Nephron (organoid): ENCODE measurements at regions not wholly inside any gene's neighbourhood (a gene's known extent, or its start where the extent isn't known, plus 50 kb on each side); places are given as distances from the start of the nearest gene placed in this dataset.

Experiments used
- H3K27ac Mint-ChIP-seq, 3 experiments: 2 replicates each; pipeline ENCODE4 v1.8.0; 2020; ENCODE audit warnings: mixed read lengths in 3 of 3, mild to moderate bottlenecking in 2 of 3, moderate library complexity in 1 of 3
- H3K27me3 Mint-ChIP-seq: 2 replicates; pipeline ENCODE4 v1.8.0; 2021; ENCODE audit warnings: low read depth, mild to moderate bottlenecking, moderate library complexity, mixed read lengths
- H3K36me3 Mint-ChIP-seq: 2 replicates; pipeline ENCODE4 v1.8.0; 2020; ENCODE audit warnings: low read depth, mixed read lengths
- H3K4me1 Mint-ChIP-seq: 2 replicates; pipeline ENCODE4 v1.8.0; 2020; ENCODE audit warnings: mixed read lengths
- H3K4me3 Mint-ChIP-seq, 3 experiments: 2 replicates each; pipeline ENCODE4 v1.8.0; 2020; ENCODE audit warnings: mild to moderate bottlenecking in 3 of 3, mixed read lengths in 3 of 3, moderate library complexity in 2 of 3
- H3K9me3 Mint-ChIP-seq: 2 replicates; pipeline ENCODE4 v1.8.0; 2020; ENCODE audit warnings: mixed read lengths
- CTCF ChIP-seq, 3 experiments: fragments of 200-600 bp; sonication (generic); IDR thresholded peaks; one replicate each; pipeline ENCODE4 v1.5.0; 2021; ENCODE audit warnings: antibody characterized with exemption in 3 of 3; ENCODE audit not compliant: unreplicated experiment in 3 of 3

DNA sequence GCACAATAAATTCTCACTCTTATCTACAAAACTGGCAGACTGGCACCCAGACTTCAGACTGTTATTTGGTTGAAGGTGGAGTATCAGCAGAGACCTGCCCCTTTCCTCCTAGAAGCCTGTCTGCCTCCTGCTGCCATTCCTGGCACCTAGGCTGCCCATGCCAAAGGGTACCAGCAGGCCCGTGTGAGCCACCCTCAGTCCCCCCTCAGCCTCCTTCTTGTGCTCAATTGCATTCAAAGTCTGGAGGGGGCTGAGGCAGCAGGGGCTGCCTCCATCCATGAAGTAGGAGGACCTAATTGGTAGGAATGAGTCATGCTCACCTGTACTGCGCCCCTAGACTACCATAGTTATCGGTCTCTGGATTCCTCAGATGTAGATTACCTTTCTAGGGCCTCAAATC is 440.9 kb upstream of the GRM3 start:
- no peak overlapping the region for H3K27ac Mint-ChIP-seq
- no peak overlapping the region for H3K4me3 Mint-ChIP-seq
- H3K36me3 Mint-ChIP-seq, result no peaks in the 10 kb centered on the region
- no peaks in the 10 kb centered on the region for H3K4me1 Mint-ChIP-seq
- TF ChIP-seq CTCF (IDR thresholded peaks at IDR 0.05; ENCODE audit: unreplicated experiment in 3 of 3), result no peak
- H3K27me3 Mint-ChIP-seq, result no peaks in the 10 kb centered on the region
- H3K9me3 Mint-ChIP-seq, result peaks cover 6% of the 10 kb centered on the region

- Mint-ChIP-seq H3K4me1 (no peaks in the 10 kb centered on the region), H3K36me3 (no peaks in the 10 kb centered on the region), H3K4me3 (no peak overlapping the region), H3K9me3 (peaks cover 6% of the 10 kb centered on the region), H3K27me3 (no peaks in the 10 kb centered on the region), H3K27ac (no peak overlapping the region)
- no peak for TF ChIP-seq CTCF (IDR thresholded peaks at IDR 0.05; ENCODE audit: unreplicated experiment in 3 of 3)
These were observed 441.9 kb upstream of the GRM3 start for GRCh38 chr7:86201767-86202166.

DNA sequence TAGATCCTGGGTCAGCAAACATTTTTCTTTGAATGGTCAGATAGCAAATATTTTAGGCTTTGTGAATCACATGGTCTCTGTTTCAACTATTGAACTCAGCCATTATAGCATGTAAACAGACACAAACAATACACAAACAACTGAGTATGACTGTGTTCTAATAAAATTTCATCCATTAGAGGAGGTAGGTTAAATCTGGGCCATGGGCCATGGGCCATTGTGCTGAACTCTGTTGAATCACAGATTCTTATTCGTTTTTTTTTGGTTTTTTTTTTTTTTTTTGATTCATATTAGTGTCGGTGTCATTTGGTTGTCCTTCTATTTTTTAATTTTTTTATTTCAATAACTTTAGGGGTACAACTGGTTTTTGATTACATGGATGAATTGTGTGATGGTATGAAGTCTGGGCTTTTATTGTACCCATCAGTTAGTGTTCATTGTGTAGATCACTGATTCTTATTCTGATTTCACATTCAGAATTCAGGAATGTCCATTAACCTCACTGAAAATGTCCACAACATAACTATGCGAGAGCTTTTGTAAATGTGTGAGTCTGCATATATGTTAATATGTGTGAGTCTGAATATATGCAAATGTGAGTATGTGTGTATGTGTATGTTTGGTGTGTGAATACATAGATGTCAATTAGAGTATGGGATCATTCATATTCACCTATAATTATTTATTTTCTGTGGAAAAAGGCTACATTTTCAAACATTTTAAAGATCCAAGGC is 443.7 kb upstream of the GRM3 start:
- Mint-ChIP-seq H3K27me3 (no peaks in the 10 kb centered on the region), H3K4me1 (no peaks in the 10 kb centered on the region), H3K9me3 (peaks cover 4% of the 10 kb centered on the region), H3K27ac (no peak overlapping the region), H3K36me3 (no peaks in the 10 kb centered on the region), H3K4me3 (no peak overlapping the region)
- TF ChIP-seq CTCF (IDR thresholded peaks at IDR 0.05; ENCODE audit: unreplicated experiment in 3 of 3), result no peak

DNA sequence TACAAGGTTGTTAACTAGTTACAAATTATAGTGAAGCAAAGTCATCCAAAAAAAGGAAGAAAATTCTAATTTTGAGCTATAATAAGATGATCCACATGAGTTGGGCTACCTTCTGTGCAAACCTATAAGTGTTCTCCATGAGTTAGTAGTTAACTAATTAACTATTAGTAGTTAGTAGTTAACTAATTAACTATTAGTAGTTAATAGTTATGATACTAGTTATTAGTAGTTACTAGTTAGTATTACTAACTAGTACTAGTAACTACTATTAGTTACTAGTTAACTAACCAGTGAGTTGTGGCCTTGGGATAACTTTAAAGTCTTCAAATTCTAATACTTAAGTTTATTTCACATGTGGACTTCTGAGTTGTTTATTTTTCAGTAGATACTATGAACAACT is 453.4 kb upstream of the GRM3 start:
- Mint-ChIP-seq H3K4me3 (no peak overlapping the region), H3K36me3 (no peaks in the 10 kb centered on the region), H3K27me3 (no peaks in the 10 kb centered on the region), H3K9me3 (no peaks in the 10 kb centered on the region), H3K27ac (no peak overlapping the region), H3K4me1 (no peaks in the 10 kb centered on the region)
- no peak for TF ChIP-seq CTCF (IDR thresholded peaks at IDR 0.05; ENCODE audit: unreplicated experiment in 3 of 3)

DNA sequence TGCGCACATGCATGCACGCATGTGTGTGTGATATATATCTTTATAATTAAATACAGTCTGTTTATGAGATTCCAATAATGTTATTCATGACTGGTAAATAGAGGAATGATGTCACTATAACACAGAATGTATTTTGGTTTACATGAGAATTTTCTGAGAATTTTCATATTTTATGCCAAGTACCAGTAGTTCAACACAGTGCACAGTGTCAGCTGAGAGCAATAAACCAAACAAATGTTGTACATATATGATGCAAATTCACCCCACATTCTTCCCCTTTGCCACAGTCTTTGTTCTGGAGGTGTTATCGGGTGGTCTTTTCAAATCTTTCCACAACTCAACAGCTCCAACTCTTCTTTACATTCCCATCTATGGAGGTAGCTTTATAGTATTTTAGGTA is 462.2 kb upstream of the GRM3 start:
- no peaks in the 10 kb centered on the region for H3K4me1 Mint-ChIP-seq
- H3K36me3 Mint-ChIP-seq, result no peaks in the 10 kb centered on the region
- no peak overlapping the region for H3K27ac Mint-ChIP-seq
- H3K9me3 Mint-ChIP-seq, result peaks cover 4% of the 10 kb centered on the region
- H3K4me3 Mint-ChIP-seq, result no peak overlapping the region
- H3K27me3 Mint-ChIP-seq, result no peaks in the 10 kb centered on the region
- no peak for TF ChIP-seq CTCF (IDR thresholded peaks at IDR 0.05; ENCODE audit: unreplicated experiment in 3 of 3)

GRCh38 chr7:86164827-86165226 is 478.9 kb upstream of the GRM3 start:
- Mint-ChIP-seq H3K27ac (no peak overlapping the region), H3K4me1 (no peaks in the 10 kb centered on the region), H3K36me3 (no peaks in the 10 kb centered on the region), H3K4me3 (no peak overlapping the region), H3K9me3 (no peaks in the 10 kb centered on the region), H3K27me3 (no peaks in the 10 kb centered on the region)
- no peak for TF ChIP-seq CTCF (IDR thresholded peaks at IDR 0.05; ENCODE audit: unreplicated experiment in 3 of 3)
